Central memory CD8-positive, alpha-beta T cell (primary cell): ENCODE measurements at regions not wholly inside any gene's neighbourhood (a gene's known extent, or its start where the extent isn't known, plus 50 kb on each side); places are given as distances from the start of the nearest gene placed in this dataset.

Experiments used
- ATAC-seq: fragments of 150-1000 bp; cut with Tn5 transposase; replicated peaks from 2 replicates; pipeline ENCODE4 v1.10.0; 2022; ENCODE audit warnings: mild to moderate bottlenecking, moderate FRiP score, moderate number of reproducible peaks; ENCODE audit not compliant: poor library complexity, severe bottlenecking; ENCODE audit errors: extremely low read depth
- DNase-seq, 2 donors: peaks; one replicate each; pipeline ENCODE4 v3.0.0; 2021; ENCODE audit warnings: low spot score in 2 of 2
- H3K27ac Mint-ChIP-seq: one replicate; pipeline ENCODE4 v1.8.0; 2022; ENCODE audit warnings: low read depth, mild to moderate bottlenecking, moderate library complexity, mixed read lengths
- H3K27me3 Mint-ChIP-seq: one replicate; pipeline ENCODE4 v1.8.0; 2022; ENCODE audit warnings: mixed read lengths
- H3K36me3 Mint-ChIP-seq: one replicate; pipeline ENCODE4 v1.8.0; 2022; ENCODE audit warnings: mild to moderate bottlenecking, moderate library complexity, mixed read lengths; ENCODE audit not compliant: insufficient read depth
- H3K4me1 Mint-ChIP-seq: one replicate; pipeline ENCODE4 v1.8.0; 2022; ENCODE audit warnings: mixed read lengths
- H3K4me3 Mint-ChIP-seq: one replicate; pipeline ENCODE4 v1.8.0; 2022; ENCODE audit warnings: mild to moderate bottlenecking, moderate library complexity, mixed read lengths
- H3K9me3 Mint-ChIP-seq: one replicate; pipeline ENCODE4 v1.8.0; 2022; ENCODE audit warnings: mixed read lengths

DNA sequence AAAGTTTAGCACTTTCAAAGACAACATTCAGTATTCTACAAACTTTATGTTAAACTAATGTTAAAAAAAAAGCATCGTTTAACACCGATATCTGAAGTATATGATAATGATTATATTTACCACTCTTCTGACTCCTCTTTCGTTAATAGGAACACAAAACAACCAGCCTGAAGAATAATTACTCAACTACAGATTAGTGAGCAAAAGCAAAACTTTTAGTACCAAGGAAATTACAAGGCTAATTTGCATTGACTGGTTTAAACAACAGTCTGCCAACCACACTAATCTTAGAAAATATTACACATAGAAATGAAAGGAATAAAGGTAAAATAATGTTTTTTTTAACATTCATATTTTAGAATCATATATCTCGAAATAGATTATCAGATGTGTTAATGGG lies 500.7 kb downstream of the LMO4 start:
- Mint-ChIP-seq H3K27ac (no peak overlapping the region), H3K27me3 (peaks cover 31% of the 10 kb centered on the region), H3K4me1 (no peaks in the 10 kb centered on the region), H3K9me3 (no peaks in the 10 kb centered on the region), H3K4me3 (no peak overlapping the region), H3K36me3 (no peaks in the 10 kb centered on the region)
- no peak for ATAC-seq
- no peak for DNase-seq

DNA sequence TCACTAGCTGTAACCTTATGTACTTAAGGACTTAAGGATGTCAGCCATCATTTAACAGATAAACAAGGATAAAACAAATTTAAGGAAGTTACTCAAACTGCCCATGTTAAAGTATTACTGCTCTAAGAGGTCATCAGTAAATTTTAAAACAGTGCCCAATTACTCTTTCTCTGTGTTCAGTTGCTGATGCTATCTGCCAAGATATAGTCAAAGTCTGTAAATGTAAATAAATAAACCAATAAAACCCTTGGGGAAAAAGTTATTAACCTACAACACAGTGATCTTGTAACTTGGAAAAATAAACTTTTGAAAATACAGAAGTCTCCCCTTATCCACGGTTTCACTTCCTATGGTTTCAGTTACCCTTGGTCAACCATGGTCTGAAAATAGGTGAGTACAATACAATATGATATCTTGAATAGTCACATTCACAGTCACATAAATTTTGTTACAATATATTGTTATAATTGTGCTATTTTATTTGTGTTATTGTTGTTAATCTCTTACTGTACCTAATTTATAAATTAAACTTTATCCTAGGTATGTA lies 501.8 kb downstream of the LMO4 start:
- H3K27me3 Mint-ChIP-seq, result peaks cover 31% of the 10 kb centered on the region
- no peaks in the 10 kb centered on the region for H3K36me3 Mint-ChIP-seq
- no peak overlapping the region for H3K4me3 Mint-ChIP-seq
- H3K4me1 Mint-ChIP-seq, result no peaks in the 10 kb centered on the region
- no peak overlapping the region for H3K27ac Mint-ChIP-seq
- no peaks in the 10 kb centered on the region for H3K9me3 Mint-ChIP-seq
- DNase-seq, result no peak
- no peak for ATAC-seq

DNA sequence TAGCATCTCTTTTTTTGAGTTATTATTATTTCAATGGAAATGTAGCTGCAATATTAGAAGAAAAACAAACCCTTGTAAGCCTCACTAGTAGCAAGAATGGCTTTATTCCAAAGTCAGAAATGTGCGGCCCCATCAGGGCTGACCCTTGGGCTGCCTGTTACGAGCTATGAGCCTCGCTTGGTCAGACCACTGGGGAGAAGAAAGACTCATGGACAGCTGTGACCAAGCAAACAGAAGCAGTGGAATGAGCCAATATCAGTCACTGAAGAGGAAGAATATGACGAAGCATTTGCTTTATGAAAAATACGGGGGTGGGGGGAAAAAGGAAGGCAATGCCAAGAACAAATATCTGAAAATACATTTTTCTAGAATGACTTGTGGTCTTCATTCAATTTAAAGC lies 504.5 kb downstream of the LMO4 start:
- no peaks in the 10 kb centered on the region for H3K9me3 Mint-ChIP-seq
- H3K4me1 Mint-ChIP-seq, result no peaks in the 10 kb centered on the region
- DNase-seq (no peak), ATAC-seq (no peak)
- no peak overlapping the region for H3K4me3 Mint-ChIP-seq
- H3K27ac Mint-ChIP-seq, result no peak overlapping the region
- no peaks in the 10 kb centered on the region for H3K36me3 Mint-ChIP-seq
- peaks cover 19% of the 10 kb centered on the region for H3K27me3 Mint-ChIP-seq

DNA sequence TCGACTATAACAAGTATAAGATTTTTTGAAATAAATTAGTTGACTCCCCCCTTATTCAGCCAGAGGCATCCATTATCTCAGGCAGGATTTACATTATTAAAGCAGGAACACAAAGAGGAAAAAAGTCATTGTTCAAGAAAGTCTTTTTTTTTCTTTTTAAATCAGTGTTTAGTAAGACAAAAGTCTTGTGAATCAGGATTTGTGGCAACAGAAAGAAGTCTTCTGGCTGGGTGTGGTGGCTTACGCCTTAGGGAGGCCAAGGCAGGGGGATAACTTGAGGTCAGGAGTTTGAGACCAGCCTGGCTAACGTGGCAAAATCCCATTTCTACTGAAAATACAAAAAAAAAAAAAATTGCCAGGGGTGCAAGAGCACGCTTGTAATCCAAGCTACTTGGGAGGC lies 505.5 kb downstream of the LMO4 start:
- DNase-seq, result no peak
- Mint-ChIP-seq H3K4me3 (no peak overlapping the region), H3K4me1 (no peaks in the 10 kb centered on the region), H3K27me3 (peaks cover 12% of the 10 kb centered on the region), H3K9me3 (no peaks in the 10 kb centered on the region), H3K27ac (no peak overlapping the region), H3K36me3 (no peaks in the 10 kb centered on the region)
- ATAC-seq, result no peak

DNA sequence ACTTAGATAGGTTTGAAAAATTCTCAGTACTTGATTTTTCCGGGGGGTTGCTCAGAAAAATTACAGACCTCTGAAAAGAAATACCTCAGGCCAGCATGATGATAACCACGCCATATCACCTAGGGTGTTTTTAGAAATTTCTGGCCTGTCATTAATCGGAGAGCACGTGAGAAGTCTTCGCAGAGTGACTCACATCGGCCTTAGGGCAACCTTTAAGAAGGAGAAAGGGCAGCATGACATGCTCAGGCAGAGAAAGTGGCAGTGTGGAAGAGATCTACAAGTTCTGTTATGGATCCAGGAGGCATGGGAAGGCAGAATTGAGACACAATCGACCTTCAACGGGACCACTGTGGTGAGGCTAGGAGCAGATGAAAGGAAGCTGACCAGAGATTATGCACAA lies 506.3 kb downstream of the LMO4 start:
- Mint-ChIP-seq H3K27me3 (peaks cover 12% of the 10 kb centered on the region), H3K36me3 (no peaks in the 10 kb centered on the region), H3K4me1 (no peaks in the 10 kb centered on the region), H3K4me3 (no peak overlapping the region), H3K27ac (no peak overlapping the region), H3K9me3 (no peaks in the 10 kb centered on the region)
- no peak for ATAC-seq
- DNase-seq, result no peak

DNA sequence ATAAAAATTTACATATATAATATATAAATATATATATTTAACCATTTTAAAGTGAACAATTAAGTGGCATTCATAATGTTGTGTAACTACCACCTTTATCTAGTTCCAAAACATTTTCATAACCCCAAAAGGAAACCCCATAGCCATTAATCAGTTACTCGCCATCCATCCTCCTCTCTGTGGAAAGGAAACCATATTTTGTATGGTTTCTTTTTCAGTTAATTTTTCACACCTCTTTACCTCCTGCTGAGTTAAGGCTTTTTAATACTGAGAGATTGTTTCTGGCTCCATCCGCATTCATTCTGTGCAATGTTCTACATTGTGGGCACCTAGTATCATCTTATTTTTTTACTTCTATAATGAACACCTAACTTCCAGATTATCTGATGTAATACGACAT lies 512.1 kb downstream of the LMO4 start:
- H3K9me3 Mint-ChIP-seq, result no peaks in the 10 kb centered on the region
- peaks cover 28% of the 10 kb centered on the region for H3K27me3 Mint-ChIP-seq
- no peak overlapping the region for H3K27ac Mint-ChIP-seq
- no peaks in the 10 kb centered on the region for H3K4me1 Mint-ChIP-seq
- no peak overlapping the region for H3K4me3 Mint-ChIP-seq
- H3K36me3 Mint-ChIP-seq, result no peaks in the 10 kb centered on the region
- DNase-seq, result no peak
- no peak for ATAC-seq

DNA sequence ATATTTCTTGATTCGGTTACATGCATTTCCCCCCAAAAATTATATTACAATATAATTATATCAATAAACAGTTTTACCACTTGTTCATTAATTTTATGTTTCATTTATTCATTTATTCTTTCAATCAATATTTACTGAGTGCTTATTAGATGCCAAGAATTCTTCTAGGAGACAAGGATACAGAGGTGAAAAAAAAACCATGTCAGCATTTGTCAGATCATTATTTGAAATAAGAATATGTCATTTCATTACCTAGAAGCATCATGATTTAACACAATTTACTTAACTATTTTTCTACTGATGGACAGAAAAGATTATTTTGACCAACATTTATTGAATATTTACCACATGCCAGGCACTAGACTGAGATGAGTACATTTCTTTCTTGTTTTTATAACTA lies 512.7 kb downstream of the LMO4 start:
- no peak for DNase-seq
- H3K4me3 Mint-ChIP-seq, result no peak overlapping the region
- H3K9me3 Mint-ChIP-seq, result no peaks in the 10 kb centered on the region
- no peak overlapping the region for H3K27ac Mint-ChIP-seq
- no peaks in the 10 kb centered on the region for H3K4me1 Mint-ChIP-seq
- H3K36me3 Mint-ChIP-seq, result no peaks in the 10 kb centered on the region
- peaks cover 28% of the 10 kb centered on the region for H3K27me3 Mint-ChIP-seq
- no peak for ATAC-seq

DNA sequence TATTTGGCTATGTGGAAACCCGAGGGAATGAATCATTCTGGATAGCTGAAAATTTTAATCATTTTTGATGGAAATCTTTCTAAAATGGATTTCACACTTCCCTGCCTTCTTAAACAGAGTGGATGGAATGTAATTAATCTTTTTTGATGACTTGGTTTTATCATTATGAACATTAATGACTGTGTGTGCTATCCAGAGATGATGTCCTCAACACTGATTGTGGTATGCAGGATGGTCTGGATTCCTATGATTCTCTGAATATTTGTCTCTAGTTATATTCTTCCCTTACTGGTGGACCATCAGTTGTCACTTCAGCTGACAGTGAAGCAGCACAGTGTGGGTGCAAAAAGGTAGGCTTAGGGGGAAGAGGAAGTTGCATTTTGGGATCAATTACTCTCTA lies 513.5 kb downstream of the LMO4 start:
- Mint-ChIP-seq H3K27ac (no peak overlapping the region), H3K9me3 (no peaks in the 10 kb centered on the region), H3K4me3 (no peak overlapping the region), H3K4me1 (no peaks in the 10 kb centered on the region), H3K36me3 (no peaks in the 10 kb centered on the region), H3K27me3 (peaks cover 28% of the 10 kb centered on the region)
- DNase-seq, result no peak
- no peak for ATAC-seq

DNA sequence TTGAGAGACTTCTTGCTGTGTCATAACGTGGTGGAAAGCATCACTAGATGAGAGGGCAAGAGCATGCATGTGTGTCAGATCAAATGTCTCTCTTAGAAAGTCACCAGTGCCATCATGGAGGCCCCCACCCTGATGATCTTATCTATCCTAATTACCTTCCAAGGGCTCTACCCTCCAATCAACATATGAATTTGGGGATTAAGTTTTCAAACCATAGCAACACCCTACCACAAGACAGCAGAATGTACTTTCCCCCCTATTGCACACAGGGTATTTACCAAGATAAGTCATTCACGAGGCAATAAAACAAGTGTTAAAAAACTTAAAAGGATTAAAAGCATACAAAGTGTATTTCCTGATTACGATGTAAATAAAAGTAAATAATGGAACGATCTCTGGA lies 515.6 kb downstream of the LMO4 start:
- H3K36me3 Mint-ChIP-seq, result no peaks in the 10 kb centered on the region

DNA sequence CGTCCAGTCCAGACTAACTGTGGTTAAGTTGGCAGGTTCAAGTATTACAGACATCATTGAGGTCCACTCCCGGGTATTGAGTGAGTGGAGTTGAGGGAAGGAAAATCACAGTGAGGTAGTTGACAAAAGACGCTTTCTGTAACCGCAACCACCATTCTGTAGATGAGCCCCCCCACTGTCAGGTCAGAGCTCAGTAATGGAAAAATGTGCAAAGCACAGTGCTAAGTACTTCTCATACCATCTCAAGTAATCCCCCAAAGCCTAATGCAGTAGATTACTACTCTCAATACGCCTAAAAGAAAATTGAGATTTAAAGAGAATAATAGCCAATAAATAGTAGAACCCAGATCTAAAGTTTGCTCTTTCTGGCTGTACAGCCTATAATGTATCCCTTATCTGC lies 522.8 kb downstream of the LMO4 start:
- no peak overlapping the region for H3K27ac Mint-ChIP-seq
- H3K36me3 Mint-ChIP-seq, result no peaks in the 10 kb centered on the region
- peaks cover 27% of the 10 kb centered on the region for H3K27me3 Mint-ChIP-seq

More for the DNA sequence above, 515.6 kb downstream of the LMO4 start:
- Mint-ChIP-seq H3K27ac (no peak overlapping the region), H3K9me3 (no peaks in the 10 kb centered on the region), H3K4me1 (no peaks in the 10 kb centered on the region), H3K4me3 (no peak overlapping the region), H3K27me3 (peaks cover 28% of the 10 kb centered on the region)
- ATAC-seq (no peak), DNase-seq (no peak)

DNA sequence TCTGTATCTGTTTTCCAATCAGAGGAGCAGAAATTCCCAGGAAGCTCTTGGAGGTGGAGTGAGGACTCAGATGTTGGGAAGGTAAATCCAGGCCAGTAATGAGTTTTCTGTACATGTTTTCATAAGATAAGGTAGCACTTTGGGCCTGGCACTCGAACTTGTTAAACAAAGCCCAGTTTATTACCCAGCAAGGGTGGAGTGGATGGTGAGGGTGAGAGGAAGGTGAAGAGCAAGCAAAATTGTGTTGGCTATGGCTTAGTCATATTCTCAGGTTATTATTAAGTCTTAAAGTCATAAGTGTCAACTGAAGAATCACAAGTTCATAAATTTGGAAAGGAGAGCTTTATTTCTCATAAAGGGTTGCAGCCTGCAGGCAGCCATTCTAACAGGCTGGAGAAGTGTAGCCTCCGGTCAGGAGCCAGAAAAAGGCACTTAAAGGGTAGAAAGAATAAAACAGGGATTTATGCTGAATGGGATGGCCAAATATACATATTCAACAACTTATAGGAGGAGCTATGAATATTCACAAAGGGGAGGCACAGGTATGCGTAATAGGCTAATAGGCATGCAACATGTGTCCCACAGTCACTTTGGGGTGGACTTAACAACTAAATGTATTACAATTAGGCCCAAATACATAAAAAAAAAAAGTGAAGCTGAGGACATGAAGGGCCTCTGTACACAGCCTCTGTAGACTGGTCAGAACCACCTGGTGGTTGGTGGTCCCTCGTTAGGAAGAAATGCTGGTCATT lies 523.9 kb downstream of the LMO4 start:
- Mint-ChIP-seq H3K4me1 (no peaks in the 10 kb centered on the region), H3K36me3 (no peaks in the 10 kb centered on the region), H3K27ac (no peak overlapping the region), H3K4me3 (no peak overlapping the region), H3K9me3 (no peaks in the 10 kb centered on the region), H3K27me3 (peaks cover 35% of the 10 kb centered on the region)
- DNase-seq, result no peak
- ATAC-seq, result no peak

More for the DNA sequence above, 522.8 kb downstream of the LMO4 start:
- Mint-ChIP-seq H3K4me3 (no peak overlapping the region), H3K4me1 (no peaks in the 10 kb centered on the region), H3K9me3 (no peaks in the 10 kb centered on the region)
- DNase-seq (no peak), ATAC-seq (no peak)

DNA sequence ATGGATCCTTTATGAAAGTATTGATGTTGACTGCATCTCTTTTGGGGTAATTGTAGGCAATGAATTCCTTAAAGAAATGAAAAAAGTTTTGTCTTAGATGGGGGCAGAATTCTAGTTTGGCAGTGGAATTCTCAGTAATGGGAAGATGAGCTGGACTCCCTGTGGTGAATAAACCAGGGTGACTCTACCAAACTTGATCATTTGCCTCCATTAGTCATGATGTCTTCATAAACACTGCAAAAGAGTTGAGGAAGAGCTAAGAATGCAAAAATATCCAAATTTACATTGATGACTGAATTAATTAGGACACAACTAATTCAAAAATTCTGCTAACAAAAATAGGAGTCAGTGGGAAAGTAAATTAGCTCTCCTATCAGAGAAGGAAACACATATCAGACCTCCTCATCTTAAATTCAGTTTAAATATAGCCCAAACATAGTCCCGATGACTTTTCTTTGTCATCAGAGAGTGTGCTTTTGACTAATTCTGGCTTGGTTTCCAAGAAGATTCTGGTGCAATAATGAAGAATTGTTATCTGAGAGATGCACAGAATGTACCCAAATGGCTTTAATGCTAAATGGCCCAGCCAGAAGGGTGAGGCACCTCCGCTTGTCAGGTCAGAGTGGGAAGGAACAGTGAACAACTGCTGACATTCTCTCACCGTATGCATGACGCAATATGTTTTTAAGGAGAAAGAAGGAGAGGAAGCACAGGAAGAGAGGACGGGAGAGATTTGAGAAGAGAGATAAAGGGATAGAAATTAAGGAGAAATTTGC lies 525.1 kb downstream of the LMO4 start:
- no peak overlapping the region for H3K4me3 Mint-ChIP-seq
- H3K36me3 Mint-ChIP-seq, result no peaks in the 10 kb centered on the region
- no peak overlapping the region for H3K27ac Mint-ChIP-seq
- peaks cover 35% of the 10 kb centered on the region for H3K27me3 Mint-ChIP-seq
- no peaks in the 10 kb centered on the region for H3K4me1 Mint-ChIP-seq
- no peak for ATAC-seq
- H3K9me3 Mint-ChIP-seq, result no peaks in the 10 kb centered on the region
- DNase-seq, result no peak

DNA sequence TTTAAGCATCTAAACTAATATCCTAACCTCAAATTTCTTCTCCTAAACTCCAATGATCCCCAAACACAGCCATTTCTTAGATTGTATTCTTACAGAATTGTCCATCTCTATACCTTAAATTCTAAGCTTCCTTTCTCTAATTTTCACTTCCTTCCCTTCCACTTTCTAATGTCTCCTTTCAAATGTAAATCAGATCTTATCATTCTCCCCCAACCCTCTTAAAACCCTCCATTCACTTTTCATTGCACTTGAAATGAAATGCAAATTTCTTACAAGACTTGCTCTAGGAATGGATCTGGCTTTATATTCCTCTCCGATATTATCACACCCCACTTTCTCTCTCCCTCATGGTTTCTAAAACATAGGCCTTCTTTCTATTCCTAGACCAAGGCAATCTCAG lies 534.6 kb downstream of the LMO4 start:
- peaks cover 6% of the 10 kb centered on the region for H3K4me1 Mint-ChIP-seq
- H3K27me3 Mint-ChIP-seq, result no peaks in the 10 kb centered on the region
- H3K4me3 Mint-ChIP-seq, result no peak overlapping the region
- H3K9me3 Mint-ChIP-seq, result peaks cover 6% of the 10 kb centered on the region
- DNase-seq (no peak), ATAC-seq (no peak)
- H3K27ac Mint-ChIP-seq, result no peak overlapping the region
- no peaks in the 10 kb centered on the region for H3K36me3 Mint-ChIP-seq
